Suprapubic skin (tissue), 4 donors: ENCODE measurements at regions not wholly inside any gene's neighbourhood (a gene's known extent, or its start where the extent isn't known, plus 50 kb on each side); places are given as distances from the start of the nearest gene placed in this dataset.

Source experiments
- DNase-seq, 2 donors: peaks; one replicate each; pipeline ENCODE4 v3.0.0-alpha.2; 2019; ENCODE audit warnings: low spot score in 2 of 2
- H3K27ac ChIP-seq: fragments of 200-600 bp; sonication (generic); one replicate; pipeline ENCODE4 v1.5.1; 2019
- H3K27me3 ChIP-seq: fragments of 200-600 bp; sonication (generic); one replicate; pipeline ENCODE4 v1.5.1; 2019
- H3K36me3 ChIP-seq: fragments of 200-600 bp; sonication (generic); one replicate; pipeline ENCODE4 v1.5.1; 2019
- H3K4me1 ChIP-seq: fragments of 200-600 bp; sonication (generic); one replicate; pipeline ENCODE4 v1.5.1; 2019
- H3K4me3 ChIP-seq: fragments of 200-600 bp; sonication (generic); one replicate; pipeline ENCODE4 v1.5.1; 2019; ENCODE audit warnings: mild to moderate bottlenecking
- H3K9me3 ChIP-seq: fragments of 200-600 bp; sonication (generic); one replicate; pipeline ENCODE4 v1.5.1; 2019
- EP300 ChIP-seq: sonication (generic); formaldehyde crosslinking; IDR thresholded peaks from one replicate; pipeline ENCODE4 v1.6.1; 2017; ENCODE audit warnings: antibody characterized with exemption
- POLR2A ChIP-seq, 2 donors: fragments of 450-650 bp; IDR thresholded peaks; one replicate each; pipeline ENCODE4 v1.6.1; 2017; ENCODE audit warnings: antibody characterized with exemption in 2 of 2, mild to moderate bottlenecking in 2 of 2, moderate library complexity in 2 of 2
- POLR2AphosphoS5 ChIP-seq, 3 donors: sonication (generic); formaldehyde crosslinking; IDR thresholded peaks; one replicate each; pipeline ENCODE4 v1.6.1; 2017; ENCODE audit warnings: antibody characterized with exemption in 3 of 3
- WGBS: methylation state at CpG from one replicate; pipeline ENCODE4 v1.1.5; 2018; 5-methylcytosine and 5-hydroxymethylcytosine counted together
- TF ChIP-seq, protein P1 (sequence below), 2 donors: fragments of 200-600 bp in 1 of 2; fragments of 450-650 bp in 1 of 2; sonication (generic) in 1 of 2; IDR thresholded peaks; one replicate each; pipeline ENCODE4 v1.5.1; 2016 to 2019; ENCODE audit warnings: antibody characterized with exemption in 2 of 2, mild to moderate bottlenecking in 1 of 2, moderate library complexity in 1 of 2

DNA sequence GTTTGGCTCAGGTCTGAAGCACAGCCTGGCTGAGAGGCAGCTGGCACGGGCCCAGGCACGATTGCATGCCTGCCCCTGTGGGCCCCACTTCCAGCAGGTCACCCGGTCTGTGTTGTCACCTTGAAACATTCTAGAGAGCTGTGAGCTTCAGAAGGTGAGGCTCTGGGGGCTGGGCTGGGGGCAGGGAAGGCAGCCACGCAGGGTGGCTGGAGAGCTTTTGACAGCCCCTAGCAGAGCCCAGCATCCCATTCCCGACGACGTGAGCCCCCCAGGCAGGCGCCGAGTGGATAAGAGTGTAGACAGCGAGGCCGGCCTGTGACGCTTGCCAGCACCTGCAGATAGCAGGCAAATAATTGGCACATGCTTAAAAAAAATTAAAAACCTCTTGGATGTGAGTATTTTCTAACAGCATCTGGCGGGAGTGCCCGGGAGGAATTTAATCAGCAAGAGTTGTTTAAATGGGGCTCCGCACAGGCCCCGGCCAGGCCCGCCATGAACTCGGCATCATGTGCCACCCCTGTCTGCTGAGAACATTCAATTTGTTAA is 212.0 kb upstream of the TBX20 start:
- Histone ChIP-seq H3K27me3 (peaks cover 5% of the 10 kb centered on the region), H3K27ac (no peak overlapping the region), H3K36me3 (no peaks in the 10 kb centered on the region), H3K4me3 (no peak overlapping the region), H3K4me1 (no peaks in the 10 kb centered on the region), H3K9me3 (no peaks in the 10 kb centered on the region)
- TF ChIP-seq POLR2AphosphoS5 (IDR thresholded peaks at IDR 0.05), result no peak
- no peak for TF ChIP-seq EP300
- TF ChIP-seq, protein P1, sequence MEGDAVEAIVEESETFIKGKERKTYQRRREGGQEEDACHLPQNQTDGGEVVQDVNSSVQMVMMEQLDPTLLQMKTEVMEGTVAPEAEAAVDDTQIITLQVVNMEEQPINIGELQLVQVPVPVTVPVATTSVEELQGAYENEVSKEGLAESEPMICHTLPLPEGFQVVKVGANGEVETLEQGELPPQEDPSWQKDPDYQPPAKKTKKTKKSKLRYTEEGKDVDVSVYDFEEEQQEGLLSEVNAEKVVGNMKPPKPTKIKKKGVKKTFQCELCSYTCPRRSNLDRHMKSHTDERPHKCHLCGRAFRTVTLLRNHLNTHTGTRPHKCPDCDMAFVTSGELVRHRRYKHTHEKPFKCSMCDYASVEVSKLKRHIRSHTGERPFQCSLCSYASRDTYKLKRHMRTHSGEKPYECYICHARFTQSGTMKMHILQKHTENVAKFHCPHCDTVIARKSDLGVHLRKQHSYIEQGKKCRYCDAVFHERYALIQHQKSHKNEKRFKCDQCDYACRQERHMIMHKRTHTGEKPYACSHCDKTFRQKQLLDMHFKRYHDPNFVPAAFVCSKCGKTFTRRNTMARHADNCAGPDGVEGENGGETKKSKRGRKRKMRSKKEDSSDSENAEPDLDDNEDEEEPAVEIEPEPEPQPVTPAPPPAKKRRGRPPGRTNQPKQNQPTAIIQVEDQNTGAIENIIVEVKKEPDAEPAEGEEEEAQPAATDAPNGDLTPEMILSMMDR (IDR thresholded peaks at IDR 0.05), result no peak
- no peak for TF ChIP-seq POLR2A (IDR thresholded peaks at IDR 0.05)
- no peak for DNase-seq
- 51% methylated on average over 15 of the region's 18 CpGs for WGBS

DNA sequence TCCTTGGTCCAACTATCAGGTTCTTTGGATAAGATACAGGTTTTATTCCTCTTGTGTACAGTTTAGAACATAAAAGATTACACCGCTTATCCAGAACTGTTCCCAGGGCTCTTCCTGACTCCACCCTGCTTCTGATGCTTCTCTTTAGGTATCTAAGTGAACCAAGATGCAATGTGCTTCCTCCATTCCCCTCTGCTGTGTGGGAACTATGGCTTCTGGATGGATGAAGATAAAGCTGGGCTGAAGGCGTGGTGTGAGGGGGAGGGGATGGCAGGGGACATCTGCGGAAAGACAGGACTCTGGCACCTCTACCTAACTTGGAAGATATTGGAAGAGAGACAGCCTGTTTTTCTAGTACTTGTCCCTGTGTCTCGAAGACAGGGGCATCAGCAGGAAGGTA is 209.9 kb upstream of the TBX20 start:
- H3K36me3 ChIP-seq, result no peaks in the 10 kb centered on the region
- no peak for DNase-seq
- no peak for TF ChIP-seq EP300
- TF ChIP-seq, protein P1 (IDR thresholded peaks at IDR 0.05), result no peak
- TF ChIP-seq POLR2AphosphoS5 (IDR thresholded peaks at IDR 0.05), result no peak
- no peak for TF ChIP-seq POLR2A (IDR thresholded peaks at IDR 0.05)
- H3K4me3 ChIP-seq, result no peak overlapping the region
- 65% methylated on average over 4 of the region's 4 CpGs for WGBS
- no peak overlapping the region for H3K27ac ChIP-seq
- H3K9me3 ChIP-seq, result peaks cover 3% of the 10 kb centered on the region
- no peaks in the 10 kb centered on the region for H3K4me1 ChIP-seq
- peaks cover 5% of the 10 kb centered on the region for H3K27me3 ChIP-seq

DNA sequence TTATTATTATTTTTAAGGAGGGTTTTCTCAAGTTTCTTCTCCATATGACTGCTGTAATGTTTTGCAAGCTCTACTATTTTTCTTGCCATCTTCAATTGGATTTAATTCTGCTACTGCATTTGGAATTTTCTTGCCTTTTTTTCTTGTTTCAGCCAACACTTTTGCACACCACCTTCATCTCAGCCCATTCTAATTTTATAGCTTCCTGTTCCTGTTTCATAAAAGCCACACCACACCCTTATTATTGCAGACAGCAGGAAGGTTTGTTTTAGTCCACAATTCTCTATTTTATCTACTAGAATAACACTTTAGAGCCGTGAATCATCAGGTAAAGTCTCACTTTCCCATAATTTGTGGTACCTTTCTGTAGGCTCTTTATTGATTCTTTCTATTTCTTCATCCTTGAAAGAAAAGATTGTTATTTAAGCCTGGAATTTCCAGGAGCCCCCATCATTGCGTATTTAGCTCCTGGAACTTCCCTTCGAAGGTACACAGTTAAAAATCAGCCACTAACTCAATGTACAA is 209.3 kb upstream of the TBX20 start:
- WGBS, result 64% methylated on average over 3 of the region's 3 CpGs
- H3K27ac ChIP-seq, result no peak overlapping the region
- peaks cover 5% of the 10 kb centered on the region for H3K27me3 ChIP-seq
- DNase-seq, result no peak
- peaks cover 3% of the 10 kb centered on the region for H3K9me3 ChIP-seq
- no peak for TF ChIP-seq POLR2A (IDR thresholded peaks at IDR 0.05)
- TF ChIP-seq POLR2AphosphoS5 (IDR thresholded peaks at IDR 0.05), result no peak
- TF ChIP-seq EP300, result no peak
- TF ChIP-seq, protein P1 (IDR thresholded peaks at IDR 0.05), result no peak
- H3K4me3 ChIP-seq, result no peak overlapping the region
- no peaks in the 10 kb centered on the region for H3K4me1 ChIP-seq
- no peaks in the 10 kb centered on the region for H3K36me3 ChIP-seq

DNA sequence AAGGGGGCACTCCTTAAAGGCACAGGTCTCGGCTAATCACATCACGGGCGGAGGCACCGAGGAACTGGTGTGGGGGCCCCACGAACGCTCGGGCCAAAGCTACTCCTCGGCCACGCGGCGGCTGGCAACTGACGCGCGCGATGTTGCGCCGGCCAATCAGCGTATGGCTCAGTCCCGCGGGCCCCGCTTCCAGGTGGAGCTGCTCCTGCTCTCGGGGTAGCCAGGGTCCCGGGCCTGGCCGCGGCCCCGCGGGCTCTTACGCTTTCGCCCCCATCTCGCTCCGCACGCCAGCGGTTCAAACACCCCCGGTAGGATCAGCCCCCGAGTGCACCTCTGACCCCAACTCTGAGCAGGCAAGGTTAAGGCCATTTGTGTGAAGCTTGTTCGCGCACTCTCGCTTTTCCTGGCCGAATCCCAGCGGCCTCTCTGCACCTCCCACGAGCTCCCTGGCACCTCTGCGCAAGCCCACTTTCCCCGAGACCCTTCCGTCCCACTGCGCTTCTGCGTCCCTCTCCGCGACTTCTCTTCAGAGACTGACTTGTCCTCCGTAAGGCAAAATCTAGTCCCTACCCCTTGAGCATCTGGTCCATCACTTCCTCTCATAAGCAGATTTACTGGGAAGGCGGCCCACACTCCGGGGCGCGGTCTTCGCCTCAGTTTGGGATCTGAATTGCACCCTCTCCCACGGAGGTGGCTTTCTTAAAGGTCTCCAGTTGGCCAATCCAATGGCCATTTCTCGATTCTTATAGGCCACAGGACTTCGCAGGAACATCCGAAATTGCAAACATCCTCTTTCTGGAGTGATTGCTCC is 200.9 kb upstream of the TBX20 start:
- Histone ChIP-seq H3K36me3 (no peaks in the 10 kb centered on the region), H3K9me3 (peaks cover 2% of the 10 kb centered on the region), H3K4me3 (no peak overlapping the region), H3K27ac (no peak overlapping the region), H3K4me1 (peaks cover 8% of the 10 kb centered on the region), H3K27me3 (peaks cover 35% of the 10 kb centered on the region)
- DNase-seq, result no peak
- no peak for TF ChIP-seq POLR2A (IDR thresholded peaks at IDR 0.05)
- TF ChIP-seq, protein P1 (IDR thresholded peaks at IDR 0.05), result no peak
- no peak for TF ChIP-seq EP300
- WGBS, result 18% methylated on average over 51 of the region's 58 CpGs

DNA sequence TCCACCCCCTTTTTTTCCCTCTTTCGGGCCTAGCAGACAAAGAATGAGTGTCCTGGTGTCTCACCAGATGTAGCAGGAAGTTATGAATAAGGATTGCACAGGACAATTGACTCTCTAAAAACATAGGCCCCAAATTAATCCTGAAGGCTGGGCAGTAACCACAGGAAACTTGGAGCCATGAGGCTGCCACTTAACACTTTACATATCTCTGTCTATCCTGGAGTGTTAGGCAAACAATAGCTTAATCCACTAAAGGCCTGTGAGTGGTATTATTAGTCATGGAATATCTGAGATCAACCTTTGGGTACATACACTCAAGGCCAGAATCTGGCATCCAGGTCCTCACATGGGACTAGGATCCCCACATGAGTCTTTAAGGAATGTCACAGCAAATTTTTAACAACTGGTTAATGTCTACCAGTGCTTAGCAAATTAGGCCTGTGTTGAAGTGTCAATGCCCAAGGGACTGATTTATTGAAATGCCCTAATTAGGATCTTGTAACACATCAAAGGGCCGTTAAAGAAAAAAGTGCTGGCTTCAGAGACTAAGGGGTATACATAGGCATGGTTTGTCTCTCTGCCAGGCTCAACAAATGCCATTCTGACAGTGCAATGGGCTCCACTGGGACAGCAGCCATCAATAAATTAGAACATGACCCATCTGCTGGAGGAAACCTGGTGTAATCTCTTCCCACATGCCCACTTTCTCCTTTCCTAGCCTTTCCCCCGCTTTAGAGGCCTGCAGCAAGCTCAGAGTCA is 196.7 kb upstream of the TBX20 start:
- Histone ChIP-seq H3K9me3 (no peaks in the 10 kb centered on the region), H3K4me3 (no peak overlapping the region), H3K27me3 (peaks cover 24% of the 10 kb centered on the region), H3K36me3 (no peaks in the 10 kb centered on the region), H3K27ac (no peak overlapping the region), H3K4me1 (peaks cover 8% of the 10 kb centered on the region)
- 58% methylated on average over 3 of the region's 3 CpGs for WGBS
- no peak for DNase-seq
- TF ChIP-seq, protein P1 (IDR thresholded peaks at IDR 0.05), result no peak
- TF ChIP-seq POLR2A (IDR thresholded peaks at IDR 0.05) (no peak), POLR2AphosphoS5 (IDR thresholded peaks at IDR 0.05) (no peak), EP300 (no peak)
